Transverse colon (tissue), 4 donors: ENCODE measurements at regions not wholly inside any gene's neighbourhood (a gene's known extent, or its start where the extent isn't known, plus 50 kb on each side); places are given as distances from the start of the nearest gene placed in this dataset.

Experiments
- DNase-seq: peaks from one replicate; pipeline ENCODE4 v3.0.0-alpha.2; 2019
- H3K27ac ChIP-seq, 4 donors: fragments of 200-600 bp; sonication (generic); 2 replicates each; pipeline ENCODE4 v1.5.1; 2016 to 2018; ENCODE audit warnings: inconsistent platforms in 4 of 4
- H3K27me3 ChIP-seq: fragments of 200-600 bp; sonication (generic); 2 replicates; pipeline ENCODE4 v1.5.1; 2017; ENCODE audit warnings: inconsistent platforms
- H3K36me3 ChIP-seq, 4 donors: fragments of 200-600 bp; sonication (generic); 2 replicates each; pipeline ENCODE4 v1.5.1; 2017 to 2019; ENCODE audit warnings: inconsistent platforms in 4 of 4
- H3K4me1 ChIP-seq, 4 donors: fragments of 200-600 bp; sonication (generic); 2 replicates each; pipeline ENCODE4 v1.5.1; 2017 to 2020; ENCODE audit warnings: inconsistent platforms in 4 of 4
- H3K4me3 ChIP-seq, 4 donors: fragments of 200-600 bp; sonication (generic); 1 replicate in 1 of 4; 2 replicates in 3 of 4; pipeline versions ENCODE4 v1.5.1 to v1.6.1; 2017 to 2019; ENCODE audit warnings: inconsistent platforms in 4 of 4
- H3K9me3 ChIP-seq, 2 donors: fragments of 200-600 bp; sonication (generic); 2 replicates each; pipeline ENCODE4 v1.5.1; 2017 to 2019; ENCODE audit warnings: inconsistent platforms in 2 of 2
- EP300 ChIP-seq: sonication (generic); formaldehyde crosslinking; IDR thresholded peaks from one replicate; pipeline ENCODE4 v1.6.1; 2017; ENCODE audit warnings: antibody characterized with exemption, low read depth
- POLR2A ChIP-seq: fragments of 450-650 bp; IDR thresholded peaks from one replicate; pipeline ENCODE4 v1.6.1; 2016; ENCODE audit warnings: antibody characterized with exemption, mild to moderate bottlenecking, moderate library complexity
- POLR2AphosphoS5 ChIP-seq, 3 donors: sonication (generic); formaldehyde crosslinking; IDR thresholded peaks; one replicate each; pipeline ENCODE4 v1.6.1; 2016; ENCODE audit warnings: antibody characterized with exemption in 3 of 3
- WGBS, 2 donors: methylation state at CpG; one replicate each; pipeline ENCODE4 v1.1.5; 2018; ENCODE audit warnings: low coverage in 1 of 2; 5-methylcytosine and 5-hydroxymethylcytosine counted together
- in situ Hi-C, 4 donors: fragments of 200-750 bp; cut with MboI; loops; one replicate each; pipeline versions ENCODE4 v1.15.0 to v1.15.1; 2017; ENCODE audit warnings: low sequenced_read_pairs in 3 of 4, low pct_ligation_motif_present in 1 of 4, low pct_unique_long_range_greater_than_20kb in 1 of 4
- intact Hi-C: fragments of 100-400 bp; cut with DNase I; formaldehyde crosslinking; loops from one replicate; pipeline ENCODE4 v1.15.1; 2023; ENCODE audit warnings: low total_unique reads
- TF ChIP-seq, protein P1 (sequence below), 5 experiments: fragments of 200-600 bp in 3 of 5; fragments of 450-650 bp in 2 of 5; sonication (generic) in 3 of 5; IDR thresholded peaks; 1 replicate in 2 of 5; 2 replicates in 3 of 5; pipeline ENCODE4 v1.5.1; 2016 to 2017; ENCODE audit warnings: antibody characterized with exemption in 5 of 5, inconsistent platforms in 3 of 5, mild to moderate bottlenecking in 2 of 5, moderate library complexity in 1 of 5

DNA sequence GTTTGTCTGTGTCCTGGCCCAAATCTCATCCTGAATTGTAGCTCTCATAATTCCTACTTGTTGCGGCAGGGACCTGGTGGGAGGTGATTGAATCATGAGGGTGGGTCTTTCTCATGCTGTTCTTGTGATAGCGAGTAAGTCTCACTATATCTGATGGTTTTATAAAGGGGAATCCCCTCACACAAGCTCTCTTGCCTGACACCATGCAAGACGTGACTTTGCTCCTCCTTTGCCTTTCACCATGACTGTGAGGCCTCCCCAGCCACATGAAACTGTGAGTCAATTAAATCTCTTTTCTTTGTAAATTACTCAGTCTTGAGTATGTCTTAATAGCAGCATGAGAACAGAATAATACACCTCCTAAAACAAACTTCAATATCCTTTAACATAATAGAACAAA is 1065.6 kb downstream of the PLA2G4A start:
- intact Hi-C loops, result no loop called here
- no peak for DNase-seq
- Histone ChIP-seq H3K36me3 (no peaks in the 10 kb centered on the region), H3K27ac (no peak overlapping the region), H3K4me3 (no peak overlapping the region), H3K9me3 (no peaks in the 10 kb centered on the region), H3K27me3 (no peaks in the 10 kb centered on the region), H3K4me1 (no peaks in the 10 kb centered on the region)
- TF ChIP-seq EP300 (no peak), POLR2AphosphoS5 (IDR thresholded peaks at IDR 0.05) (no peak), POLR2A (no peak)
- TF ChIP-seq, protein P1, sequence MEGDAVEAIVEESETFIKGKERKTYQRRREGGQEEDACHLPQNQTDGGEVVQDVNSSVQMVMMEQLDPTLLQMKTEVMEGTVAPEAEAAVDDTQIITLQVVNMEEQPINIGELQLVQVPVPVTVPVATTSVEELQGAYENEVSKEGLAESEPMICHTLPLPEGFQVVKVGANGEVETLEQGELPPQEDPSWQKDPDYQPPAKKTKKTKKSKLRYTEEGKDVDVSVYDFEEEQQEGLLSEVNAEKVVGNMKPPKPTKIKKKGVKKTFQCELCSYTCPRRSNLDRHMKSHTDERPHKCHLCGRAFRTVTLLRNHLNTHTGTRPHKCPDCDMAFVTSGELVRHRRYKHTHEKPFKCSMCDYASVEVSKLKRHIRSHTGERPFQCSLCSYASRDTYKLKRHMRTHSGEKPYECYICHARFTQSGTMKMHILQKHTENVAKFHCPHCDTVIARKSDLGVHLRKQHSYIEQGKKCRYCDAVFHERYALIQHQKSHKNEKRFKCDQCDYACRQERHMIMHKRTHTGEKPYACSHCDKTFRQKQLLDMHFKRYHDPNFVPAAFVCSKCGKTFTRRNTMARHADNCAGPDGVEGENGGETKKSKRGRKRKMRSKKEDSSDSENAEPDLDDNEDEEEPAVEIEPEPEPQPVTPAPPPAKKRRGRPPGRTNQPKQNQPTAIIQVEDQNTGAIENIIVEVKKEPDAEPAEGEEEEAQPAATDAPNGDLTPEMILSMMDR (IDR thresholded peaks at IDR 0.05), result no peak
- in situ Hi-C loops, result no loop called here
- WGBS, 2 donors, result 77 to 100% methylated on average over 2 to 3 of the region's 3 CpGs

DNA sequence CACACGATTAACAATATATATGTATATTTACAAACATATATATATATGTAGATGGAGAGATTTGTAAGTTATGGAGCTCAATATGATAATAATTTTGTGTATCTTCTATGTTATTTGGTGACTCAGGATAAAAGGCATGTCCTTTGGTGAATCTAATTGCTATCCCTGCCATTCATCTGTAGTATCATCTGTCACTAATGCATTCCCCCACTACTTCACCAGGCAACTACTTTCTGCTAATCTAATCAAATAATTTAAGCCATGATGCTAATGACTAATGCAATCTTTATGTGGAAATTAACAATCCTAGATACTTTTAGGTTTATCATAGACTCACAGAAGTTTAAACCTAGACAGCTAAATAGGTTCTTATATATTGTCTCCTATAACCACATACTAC is 1074.5 kb downstream of the PLA2G4A start:
- in situ Hi-C loops, result no loop called here
- intact Hi-C loops, result no loop called here
- Histone ChIP-seq H3K27ac (no peak overlapping the region), H3K9me3 (no peaks in the 10 kb centered on the region), H3K36me3 (no peaks in the 10 kb centered on the region), H3K4me1 (no peaks in the 10 kb centered on the region), H3K4me3 (no peak overlapping the region), H3K27me3 (no peaks in the 10 kb centered on the region)
- TF ChIP-seq, protein P1 (IDR thresholded peaks at IDR 0.05), result no peak
- no peak for TF ChIP-seq POLR2A
- no peak for TF ChIP-seq EP300
- TF ChIP-seq POLR2AphosphoS5 (IDR thresholded peaks at IDR 0.05), result no peak
- no peak for DNase-seq
- 61 to 74% methylated on average over 1 of the region's 1 CpG for WGBS, 2 donors

DNA sequence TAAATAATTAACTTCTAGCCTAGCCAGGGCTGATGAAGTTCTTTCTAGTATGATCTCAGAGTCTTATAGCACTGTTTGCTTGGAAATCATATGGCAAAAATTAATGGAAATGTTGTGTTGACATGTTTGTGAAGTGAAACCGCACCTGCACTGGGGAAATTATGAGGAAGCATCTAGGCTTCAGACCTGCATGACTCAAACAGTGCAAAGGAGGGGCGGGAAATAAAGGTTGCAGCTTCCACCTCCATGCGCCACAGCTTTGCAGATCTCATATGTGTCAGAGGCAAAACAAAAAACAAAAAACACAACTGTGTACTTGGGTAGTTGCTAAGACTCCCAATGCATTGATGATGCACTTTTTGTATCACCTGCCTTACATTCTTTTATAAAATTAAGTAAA is 1080.6 kb downstream of the PLA2G4A start:
- Histone ChIP-seq H3K4me1 (no peaks in the 10 kb centered on the region), H3K9me3 (no peaks in the 10 kb centered on the region), H3K27me3 (no peaks in the 10 kb centered on the region), H3K27ac (no peak overlapping the region), H3K36me3 (no peaks in the 10 kb centered on the region), H3K4me3 (no peak overlapping the region)
- TF ChIP-seq EP300 (no peak), POLR2AphosphoS5 (IDR thresholded peaks at IDR 0.05) (no peak), POLR2A (no peak)
- TF ChIP-seq, protein P1 (IDR thresholded peaks at IDR 0.05), result no peak
- intact Hi-C loops, result no loop called here
- 71 to 79% methylated on average over 3 of the region's 3 CpGs for WGBS, 2 donors
- in situ Hi-C loops, result no loop called here
- no peak for DNase-seq

DNA sequence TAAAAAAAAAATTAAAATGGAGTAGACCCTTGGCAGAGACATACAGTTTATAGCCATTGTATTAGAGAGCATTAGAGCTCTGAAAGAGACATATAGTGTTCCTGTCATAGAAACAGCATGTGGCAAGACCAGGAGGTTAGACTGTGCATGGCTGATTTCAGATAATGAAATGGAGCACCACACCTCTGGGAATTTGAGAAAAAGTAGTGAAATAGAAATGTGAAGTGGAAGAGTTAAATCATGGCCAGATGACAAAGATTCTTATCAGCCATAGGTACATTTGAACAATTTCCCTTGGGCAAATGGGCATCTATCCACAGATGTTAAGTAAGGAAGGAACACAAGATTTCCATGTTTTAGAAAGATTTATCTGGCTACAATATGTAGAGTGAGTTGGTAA is 1083.1 kb downstream of the PLA2G4A start:
- intact Hi-C loops (no loop called here), in situ Hi-C loops (no loop called here)
- TF ChIP-seq POLR2A (no peak), EP300 (no peak), POLR2AphosphoS5 (IDR thresholded peaks at IDR 0.05) (no peak)
- TF ChIP-seq, protein P1 (IDR thresholded peaks at IDR 0.05), result no peak
- no peak overlapping the region for H3K4me3 ChIP-seq
- H3K9me3 ChIP-seq, result no peaks in the 10 kb centered on the region
- H3K4me1 ChIP-seq, result no peaks in the 10 kb centered on the region
- DNase-seq, result no peak
- H3K27ac ChIP-seq, result no peak overlapping the region
- no peaks in the 10 kb centered on the region for H3K36me3 ChIP-seq
- H3K27me3 ChIP-seq, result no peaks in the 10 kb centered on the region
